ENCODE measurements at regions not wholly inside any gene's neighbourhood (a gene's known extent, or its start where the extent isn't known, plus 50 kb on each side); places are given as distances from the start of the nearest gene placed in this dataset.

- Mint-ChIP-seq H3K36me3 (ENCODE audit: low read depth, unreplicated experiment) (no peaks in the 10 kb centered on the region), H3K27ac (ENCODE audit: unreplicated experiment) (no peak overlapping the region), H3K27me3 (ENCODE audit: unreplicated experiment) (no peaks in the 10 kb centered on the region), H3K4me3 (ENCODE audit: unreplicated experiment) (no peak overlapping the region), H3K9me3 (ENCODE audit: unreplicated experiment) (no peaks in the 10 kb centered on the region), H3K4me1 (ENCODE audit: unreplicated experiment) (peaks cover 4% of the 10 kb centered on the region)
- DNase-seq (ENCODE audit: low spot score): no peak
- TF ChIP-seq CTCF (IDR thresholded peaks at IDR 0.05; ENCODE audit: unreplicated experiment): no peak
Observed at GRCh38 chr3:63030666-63031065, 155.4 kb upstream of the CADPS start.

- Mint-ChIP-seq H3K27me3 (ENCODE audit: unreplicated experiment) (no peaks in the 10 kb centered on the region), H3K4me1 (ENCODE audit: unreplicated experiment) (peaks cover 4% of the 10 kb centered on the region), H3K9me3 (ENCODE audit: unreplicated experiment) (no peaks in the 10 kb centered on the region), H3K27ac (ENCODE audit: unreplicated experiment) (no peak overlapping the region), H3K4me3 (ENCODE audit: unreplicated experiment) (no peak overlapping the region), H3K36me3 (ENCODE audit: low read depth, unreplicated experiment) (no peaks in the 10 kb centered on the region)
- no peak for TF ChIP-seq CTCF (IDR thresholded peaks at IDR 0.05; ENCODE audit: unreplicated experiment)
- no peak for DNase-seq (ENCODE audit: low spot score)
Observed at GRCh38 chr3:63032881-63033280, 157.7 kb upstream of the CADPS start.

GRCh38 chr3:63034101-63034500 lies 158.9 kb upstream of the CADPS start:
- Mint-ChIP-seq H3K4me3 (ENCODE audit: unreplicated experiment) (no peak overlapping the region), H3K27me3 (ENCODE audit: unreplicated experiment) (no peaks in the 10 kb centered on the region), H3K27ac (ENCODE audit: unreplicated experiment) (no peak overlapping the region), H3K4me1 (ENCODE audit: unreplicated experiment) (peaks cover 2% of the 10 kb centered on the region), H3K9me3 (ENCODE audit: unreplicated experiment) (no peaks in the 10 kb centered on the region), H3K36me3 (ENCODE audit: low read depth, unreplicated experiment) (no peaks in the 10 kb centered on the region)
- no peak for DNase-seq (ENCODE audit: low spot score)
- TF ChIP-seq CTCF (IDR thresholded peaks at IDR 0.05; ENCODE audit: unreplicated experiment): no peak

GRCh38 chr3:63037116-63037515 lies 161.9 kb upstream of the CADPS start:
- Mint-ChIP-seq H3K4me1 (ENCODE audit: unreplicated experiment) (no peaks in the 10 kb centered on the region), H3K4me3 (ENCODE audit: unreplicated experiment) (no peak overlapping the region), H3K9me3 (ENCODE audit: unreplicated experiment) (no peaks in the 10 kb centered on the region)

GRCh38 chr3:63042833-63043232 lies 167.6 kb upstream of the CADPS start:
- peaks cover 1% of the 10 kb centered on the region for H3K27me3 Mint-ChIP-seq (ENCODE audit: unreplicated experiment)
- no peaks in the 10 kb centered on the region for H3K36me3 Mint-ChIP-seq (ENCODE audit: low read depth, unreplicated experiment)
- H3K27ac Mint-ChIP-seq (ENCODE audit: unreplicated experiment): no peak overlapping the region
- H3K4me3 Mint-ChIP-seq (ENCODE audit: unreplicated experiment): no peak overlapping the region
- no peaks in the 10 kb centered on the region for H3K4me1 Mint-ChIP-seq (ENCODE audit: unreplicated experiment)
- DNase-seq (ENCODE audit: low spot score): no peak
- peaks cover 4% of the 10 kb centered on the region for H3K9me3 Mint-ChIP-seq (ENCODE audit: unreplicated experiment)
- TF ChIP-seq CTCF (IDR thresholded peaks at IDR 0.05; ENCODE audit: unreplicated experiment): no peak

More at GRCh38 chr3:63037116-63037515, 161.9 kb upstream of the CADPS start:
- H3K36me3 Mint-ChIP-seq (ENCODE audit: low read depth, unreplicated experiment): no peaks in the 10 kb centered on the region
- DNase-seq (ENCODE audit: low spot score): no peak
- no peak for TF ChIP-seq CTCF (IDR thresholded peaks at IDR 0.05; ENCODE audit: unreplicated experiment)
- no peak overlapping the region for H3K27ac Mint-ChIP-seq (ENCODE audit: unreplicated experiment)
- no peaks in the 10 kb centered on the region for H3K27me3 Mint-ChIP-seq (ENCODE audit: unreplicated experiment)
